ENCODE measurements at regions not wholly inside any gene's neighbourhood (a gene's known extent, or its start where the extent isn't known, plus 50 kb on each side); places are given as distances from the start of the nearest gene placed in this dataset.
"Not testable (repeated sequence)": the region's sequence is repeated elsewhere in the genome, so short reads cannot be mapped to it uniquely, and the experiment has no call there.

- not testable (repeated sequence) for H3K4me3 ChIP-seq (ENCODE audit: low read length); H2AFZ ChIP-seq (ENCODE audit: low read depth, low read length); H3K27me3 ChIP-seq (ENCODE audit: insufficient read depth, low read length); H3K9me3 ChIP-seq (ENCODE audit: low read length); H3K4me1 ChIP-seq (ENCODE audit: insufficient read depth, low read length); H3K36me3 ChIP-seq (ENCODE audit: insufficient read depth, low read length)
These were observed 680.4 kb upstream of the HS3ST1 start for GRCh38 chr4:12109056-12109455.

GRCh38 chr4:12105519-12105918 is 676.8 kb upstream of the HS3ST1 start:
- no peaks in the 10 kb centered on the region for H3K4me1 ChIP-seq (ENCODE audit: insufficient read depth, low read length)
- no peaks in the 10 kb centered on the region for H3K27me3 ChIP-seq (ENCODE audit: insufficient read depth, low read length)
- H3K9me3 ChIP-seq (ENCODE audit: low read length) = no peaks in the 10 kb centered on the region
- H2AFZ ChIP-seq (ENCODE audit: low read depth, low read length) = no peak overlapping the region
- H3K4me3 ChIP-seq (ENCODE audit: low read length) = no peak overlapping the region
- no peaks in the 10 kb centered on the region for H3K36me3 ChIP-seq (ENCODE audit: insufficient read depth, low read length)

DNA sequence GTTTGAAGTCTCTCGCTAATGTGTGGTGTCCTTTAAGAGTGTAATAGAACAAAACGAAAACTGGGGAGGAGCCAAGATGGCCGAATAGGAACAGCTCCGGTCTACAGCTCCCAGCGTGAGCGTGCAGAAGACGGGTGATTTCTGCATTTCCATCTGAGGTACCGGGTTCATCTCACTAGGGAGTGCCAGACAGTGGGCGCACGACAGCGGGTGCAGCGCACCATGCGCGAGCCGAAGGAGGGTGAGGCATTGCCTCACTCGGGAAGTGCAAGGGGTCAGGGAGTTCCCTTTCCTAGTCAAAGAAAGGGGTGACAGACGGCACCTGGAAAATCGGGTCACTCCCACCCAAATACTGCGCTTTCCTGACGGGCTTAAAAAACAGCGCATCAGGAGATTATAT is 661.2 kb upstream of the HS3ST1 start:
- not testable (repeated sequence) for H3K4me3 ChIP-seq (ENCODE audit: low read length); H3K9me3 ChIP-seq (ENCODE audit: low read length); H2AFZ ChIP-seq (ENCODE audit: low read depth, low read length); H3K27me3 ChIP-seq (ENCODE audit: insufficient read depth, low read length); H3K36me3 ChIP-seq (ENCODE audit: insufficient read depth, low read length); H3K4me1 ChIP-seq (ENCODE audit: insufficient read depth, low read length)

- Histone ChIP-seq H3K4me3 (ENCODE audit: low read length) (no peak overlapping the region), H3K36me3 (ENCODE audit: insufficient read depth, low read length) (no peaks in the 10 kb centered on the region), H2AFZ (ENCODE audit: low read depth, low read length) (no peak overlapping the region), H3K9me3 (ENCODE audit: low read length) (no peaks in the 10 kb centered on the region), H3K27me3 (ENCODE audit: insufficient read depth, low read length) (no peaks in the 10 kb centered on the region), H3K4me1 (ENCODE audit: insufficient read depth, low read length) (no peaks in the 10 kb centered on the region)
These were observed 656.0 kb upstream of the HS3ST1 start for GRCh38 chr4:12084690-12085089.

- Histone ChIP-seq H3K27me3 (ENCODE audit: insufficient read depth, low read length) (no peaks in the 10 kb centered on the region), H3K4me1 (ENCODE audit: insufficient read depth, low read length) (no peaks in the 10 kb centered on the region), H3K4me3 (ENCODE audit: low read length) (no peak overlapping the region), H3K9me3 (ENCODE audit: low read length) (no peaks in the 10 kb centered on the region), H2AFZ (ENCODE audit: low read depth, low read length) (no peak overlapping the region), H3K36me3 (ENCODE audit: insufficient read depth, low read length) (no peaks in the 10 kb centered on the region)
These were observed 642.6 kb upstream of the HS3ST1 start for GRCh38 chr4:12071316-12071715.

DNA sequence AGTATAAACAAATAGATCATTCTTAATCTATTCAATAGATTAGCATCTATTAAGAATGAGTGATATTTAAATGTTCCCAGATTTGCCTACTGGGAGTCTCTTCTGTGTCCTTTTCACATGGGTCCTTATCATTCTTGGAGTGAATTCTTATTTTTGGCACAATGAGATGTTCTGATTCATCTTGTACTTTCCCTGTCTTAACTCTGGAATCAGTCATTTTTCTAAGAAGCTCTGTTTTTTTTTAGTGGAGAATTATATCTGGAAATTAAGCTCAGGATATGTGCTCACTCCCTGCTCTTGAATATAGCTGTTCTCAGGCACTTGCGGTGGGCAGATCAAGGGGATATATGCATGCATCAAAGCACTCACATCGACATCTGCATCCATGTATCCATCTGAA is 625.3 kb upstream of the HS3ST1 start:
- no peaks in the 10 kb centered on the region for H3K27me3 ChIP-seq (ENCODE audit: insufficient read depth, low read length)
- H3K9me3 ChIP-seq (ENCODE audit: low read length) = no peaks in the 10 kb centered on the region
- H3K4me3 ChIP-seq (ENCODE audit: low read length) = no peak overlapping the region
- no peaks in the 10 kb centered on the region for H3K4me1 ChIP-seq (ENCODE audit: insufficient read depth, low read length)
- no peaks in the 10 kb centered on the region for H3K36me3 ChIP-seq (ENCODE audit: insufficient read depth, low read length)
- no peak overlapping the region for H2AFZ ChIP-seq (ENCODE audit: low read depth, low read length)

DNA sequence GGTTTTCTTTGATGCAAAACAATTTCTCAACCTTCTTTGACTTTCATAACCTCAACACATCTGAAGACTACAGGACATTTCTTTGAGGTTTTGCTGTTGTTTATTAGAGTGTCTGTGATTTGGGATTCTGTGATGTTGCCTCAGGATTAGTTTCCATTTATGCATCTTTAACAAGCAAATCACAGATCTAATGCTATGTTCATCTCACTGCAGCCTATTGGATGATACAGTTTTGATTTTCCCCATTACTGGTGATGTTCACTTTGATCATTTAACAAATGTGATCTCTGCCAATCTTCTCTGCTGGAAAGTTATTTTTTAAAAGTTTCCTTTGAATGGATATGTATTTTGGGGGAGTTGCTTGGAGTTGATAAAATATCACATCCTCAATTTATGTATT is 624.9 kb upstream of the HS3ST1 start:
- H3K4me3 ChIP-seq (ENCODE audit: low read length) = no peak overlapping the region
- H3K4me1 ChIP-seq (ENCODE audit: insufficient read depth, low read length) = no peaks in the 10 kb centered on the region
- H3K27me3 ChIP-seq (ENCODE audit: insufficient read depth, low read length) = no peaks in the 10 kb centered on the region
- no peaks in the 10 kb centered on the region for H3K9me3 ChIP-seq (ENCODE audit: low read length)
- no peak overlapping the region for H2AFZ ChIP-seq (ENCODE audit: low read depth, low read length)
- H3K36me3 ChIP-seq (ENCODE audit: insufficient read depth, low read length) = no peaks in the 10 kb centered on the region

GRCh38 chr4:12050357-12050756 is 621.7 kb upstream of the HS3ST1 start:
- H3K36me3 ChIP-seq (ENCODE audit: insufficient read depth, low read length) = no peaks in the 10 kb centered on the region
- no peaks in the 10 kb centered on the region for H3K4me1 ChIP-seq (ENCODE audit: insufficient read depth, low read length)
- no peak overlapping the region for H3K4me3 ChIP-seq (ENCODE audit: low read length)
- H3K27me3 ChIP-seq (ENCODE audit: insufficient read depth, low read length) = no peaks in the 10 kb centered on the region
- H3K9me3 ChIP-seq (ENCODE audit: low read length) = no peaks in the 10 kb centered on the region
- H2AFZ ChIP-seq (ENCODE audit: low read depth, low read length) = no peak overlapping the region

DNA sequence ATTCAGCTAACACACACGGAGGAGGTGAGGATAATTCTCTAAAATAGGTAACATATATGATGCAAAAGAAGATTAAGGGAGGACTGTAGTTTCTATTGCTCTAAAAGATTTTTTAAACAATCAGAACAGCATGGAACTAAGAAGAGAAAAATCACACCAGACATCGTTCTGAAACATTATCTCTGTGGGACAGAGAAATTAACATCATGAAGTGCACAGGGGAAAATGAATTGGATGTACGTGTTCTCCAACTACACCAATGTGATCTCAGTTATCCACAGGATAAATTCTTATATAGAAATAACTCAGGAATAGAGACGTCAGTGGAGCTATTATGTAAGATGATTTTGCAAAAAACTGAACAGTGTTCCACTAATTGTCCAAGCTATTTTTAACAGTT is 614.1 kb upstream of the HS3ST1 start:
- Histone ChIP-seq H3K27me3 (ENCODE audit: insufficient read depth, low read length) (no peaks in the 10 kb centered on the region), H3K9me3 (ENCODE audit: low read length) (no peaks in the 10 kb centered on the region), H3K4me1 (ENCODE audit: insufficient read depth, low read length) (no peaks in the 10 kb centered on the region), H3K4me3 (ENCODE audit: low read length) (no peak overlapping the region), H3K36me3 (ENCODE audit: insufficient read depth, low read length) (no peaks in the 10 kb centered on the region), H2AFZ (ENCODE audit: low read depth, low read length) (no peak overlapping the region)

GRCh38 chr4:12041828-12042227 is 613.1 kb upstream of the HS3ST1 start:
- H3K4me3 ChIP-seq (ENCODE audit: low read length) = no peak overlapping the region
- no peaks in the 10 kb centered on the region for H3K27me3 ChIP-seq (ENCODE audit: insufficient read depth, low read length)
- no peaks in the 10 kb centered on the region for H3K36me3 ChIP-seq (ENCODE audit: insufficient read depth, low read length)
- H3K9me3 ChIP-seq (ENCODE audit: low read length) = no peaks in the 10 kb centered on the region
- H3K4me1 ChIP-seq (ENCODE audit: insufficient read depth, low read length) = no peaks in the 10 kb centered on the region
- no peak overlapping the region for H2AFZ ChIP-seq (ENCODE audit: low read depth, low read length)

GRCh38 chr4:12036450-12036849 is 607.8 kb upstream of the HS3ST1 start:
- H3K27me3 ChIP-seq (ENCODE audit: insufficient read depth, low read length) = no peaks in the 10 kb centered on the region
- no peak overlapping the region for H2AFZ ChIP-seq (ENCODE audit: low read depth, low read length)
- no peaks in the 10 kb centered on the region for H3K9me3 ChIP-seq (ENCODE audit: low read length)
- H3K4me3 ChIP-seq (ENCODE audit: low read length) = no peak overlapping the region
- H3K36me3 ChIP-seq (ENCODE audit: insufficient read depth, low read length) = no peaks in the 10 kb centered on the region
- H3K4me1 ChIP-seq (ENCODE audit: insufficient read depth, low read length) = no peaks in the 10 kb centered on the region

- no peak overlapping the region for H3K4me3 ChIP-seq (ENCODE audit: low read length)
- no peak overlapping the region for H2AFZ ChIP-seq (ENCODE audit: low read depth, low read length)
- no peaks in the 10 kb centered on the region for H3K27me3 ChIP-seq (ENCODE audit: insufficient read depth, low read length)
- no peaks in the 10 kb centered on the region for H3K36me3 ChIP-seq (ENCODE audit: insufficient read depth, low read length)
- H3K4me1 ChIP-seq (ENCODE audit: insufficient read depth, low read length) = no peaks in the 10 kb centered on the region
- no peaks in the 10 kb centered on the region for H3K9me3 ChIP-seq (ENCODE audit: low read length)
These were observed 599.6 kb upstream of the HS3ST1 start for GRCh38 chr4:12028258-12028657.

DNA sequence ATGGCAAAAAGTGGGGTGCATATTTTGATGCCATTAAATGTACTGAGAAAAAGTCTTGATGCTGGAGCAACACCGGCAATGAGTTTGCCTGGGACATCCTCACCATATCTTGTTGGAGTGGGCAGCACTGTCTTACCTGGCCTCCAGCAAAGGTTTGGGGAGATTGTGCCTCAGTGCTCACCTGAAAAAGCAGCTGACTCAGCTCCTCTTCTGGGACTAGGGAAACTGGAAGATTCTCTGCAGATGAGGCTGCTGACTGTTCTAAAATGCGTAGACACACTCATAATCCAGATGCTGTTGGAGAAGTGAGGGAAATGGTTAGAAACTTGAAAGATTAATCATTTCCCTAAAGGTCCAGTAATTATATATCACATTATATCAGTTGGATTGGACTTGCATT is 593.7 kb upstream of the HS3ST1 start:
- H3K4me1 ChIP-seq (ENCODE audit: insufficient read depth, low read length) = no peaks in the 10 kb centered on the region
- H3K36me3 ChIP-seq (ENCODE audit: insufficient read depth, low read length) = no peaks in the 10 kb centered on the region
- H3K27me3 ChIP-seq (ENCODE audit: insufficient read depth, low read length) = no peaks in the 10 kb centered on the region
- no peaks in the 10 kb centered on the region for H3K9me3 ChIP-seq (ENCODE audit: low read length)
- H2AFZ ChIP-seq (ENCODE audit: low read depth, low read length) = no peak overlapping the region
- no peak overlapping the region for H3K4me3 ChIP-seq (ENCODE audit: low read length)

DNA sequence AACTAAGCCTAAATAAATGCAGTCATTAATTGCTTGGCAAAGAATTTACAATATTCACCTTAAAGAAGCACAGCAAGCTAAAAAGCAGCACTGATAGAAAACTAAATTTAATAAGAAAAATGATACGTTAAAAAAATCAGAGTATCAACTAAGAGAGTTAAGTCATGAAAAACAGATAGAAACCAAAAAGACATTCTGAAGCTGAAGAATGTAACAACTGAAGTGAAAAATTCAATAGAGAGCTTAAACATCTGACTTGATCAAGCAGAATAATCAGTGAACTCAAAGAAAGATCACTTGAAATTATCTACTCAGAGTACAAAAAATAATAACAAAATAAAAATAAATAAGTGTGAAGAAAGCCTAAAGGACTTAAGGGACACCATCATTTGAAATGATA is 588.0 kb upstream of the HS3ST1 start:
- H3K27me3 ChIP-seq (ENCODE audit: insufficient read depth, low read length) = no peaks in the 10 kb centered on the region
- H3K36me3 ChIP-seq (ENCODE audit: insufficient read depth, low read length) = no peaks in the 10 kb centered on the region
- no peaks in the 10 kb centered on the region for H3K4me1 ChIP-seq (ENCODE audit: insufficient read depth, low read length)
- H3K9me3 ChIP-seq (ENCODE audit: low read length) = no peaks in the 10 kb centered on the region
- H2AFZ ChIP-seq (ENCODE audit: low read depth, low read length) = no peak overlapping the region
- no peak overlapping the region for H3K4me3 ChIP-seq (ENCODE audit: low read length)

Data from neuron (in vitro differentiated cells).